ENCODE measurements at regions not wholly inside any gene's neighbourhood (a gene's known extent, or its start where the extent isn't known, plus 50 kb on each side); places are given as distances from the start of the nearest gene placed in this dataset.

- no peaks in the 10 kb centered on the region for H3K9me3 ChIP-seq (ENCODE audit: low read depth)
- no peak overlapping the region for H3K4me3 ChIP-seq
- no peak for DNase-seq (ENCODE audit: low read depth in 1 of 2, low spot score in 1 of 2)
- H3K36me3 ChIP-seq = no peaks in the 10 kb centered on the region
- no peaks in the 10 kb centered on the region for H3K27me3 ChIP-seq
- TF ChIP-seq CTCF (IDR thresholded peaks at IDR 0.05; ENCODE audit: low read depth, low read length) = no peak
- no peaks in the 10 kb centered on the region for H3K4me1 ChIP-seq (ENCODE audit: low read depth)
- H3K27ac ChIP-seq = no peak overlapping the region
Measured at GRCh38 chr20:24831232-24831631, 117.8 kb upstream of the CST7 start.

- H3K27me3 ChIP-seq = no peaks in the 10 kb centered on the region
- no peak for DNase-seq (ENCODE audit: low read depth in 1 of 2, low spot score in 1 of 2)
- TF ChIP-seq CTCF (IDR thresholded peaks at IDR 0.05; ENCODE audit: low read depth, low read length) = no peak
- no peak overlapping the region for H3K4me3 ChIP-seq
- peaks cover 10% of the 10 kb centered on the region for H3K4me1 ChIP-seq (ENCODE audit: low read depth)
- H3K27ac ChIP-seq = no peak overlapping the region
- H3K9me3 ChIP-seq (ENCODE audit: low read depth) = no peaks in the 10 kb centered on the region
- H3K36me3 ChIP-seq = no peaks in the 10 kb centered on the region
Measured at GRCh38 chr20:24832518-24832917, 116.6 kb upstream of the CST7 start.

- no peak for TF ChIP-seq CTCF (IDR thresholded peaks at IDR 0.05; ENCODE audit: low read depth, low read length)
- Histone ChIP-seq H3K27ac (no peak overlapping the region), H3K27me3 (no peaks in the 10 kb centered on the region), H3K4me3 (no peak overlapping the region), H3K36me3 (no peaks in the 10 kb centered on the region), H3K4me1 (ENCODE audit: low read depth) (peaks cover 10% of the 10 kb centered on the region), H3K9me3 (ENCODE audit: low read depth) (no peaks in the 10 kb centered on the region)
- no peak for DNase-seq (ENCODE audit: low read depth in 1 of 2, low spot score in 1 of 2)
Measured at GRCh38 chr20:24833592-24833991, 115.5 kb upstream of the CST7 start.

GRCh38 chr20:24834310-24834709 lies 114.8 kb upstream of the CST7 start:
- TF ChIP-seq CTCF (IDR thresholded peaks at IDR 0.05; ENCODE audit: low read depth, low read length) = no peak
- H3K36me3 ChIP-seq = no peaks in the 10 kb centered on the region
- no peaks in the 10 kb centered on the region for H3K27me3 ChIP-seq
- peaks cover 10% of the 10 kb centered on the region for H3K4me1 ChIP-seq (ENCODE audit: low read depth)
- H3K9me3 ChIP-seq (ENCODE audit: low read depth) = no peaks in the 10 kb centered on the region
- no peak overlapping the region for H3K4me3 ChIP-seq
- DNase-seq (ENCODE audit: low read depth in 1 of 2, low spot score in 1 of 2) = no peak
- H3K27ac ChIP-seq = no peak overlapping the region

GRCh38 chr20:24835195-24835594 lies 113.9 kb upstream of the CST7 start:
- Histone ChIP-seq H3K4me1 (ENCODE audit: low read depth) (peaks cover 10% of the 10 kb centered on the region), H3K27me3 (no peaks in the 10 kb centered on the region), H3K27ac (no peak overlapping the region), H3K4me3 (no peak overlapping the region), H3K36me3 (no peaks in the 10 kb centered on the region), H3K9me3 (ENCODE audit: low read depth) (no peaks in the 10 kb centered on the region)
- no peak for DNase-seq (ENCODE audit: low read depth in 1 of 2, low spot score in 1 of 2)
- TF ChIP-seq CTCF (IDR thresholded peaks at IDR 0.05; ENCODE audit: low read depth, low read length) = no peak

- TF ChIP-seq CTCF (IDR thresholded peaks at IDR 0.05; ENCODE audit: low read depth, low read length) = no peak
- no peaks in the 10 kb centered on the region for H3K36me3 ChIP-seq
- no peaks in the 10 kb centered on the region for H3K9me3 ChIP-seq (ENCODE audit: low read depth)
- DNase-seq (ENCODE audit: low read depth in 1 of 2, low spot score in 1 of 2) = no peak
- H3K27ac ChIP-seq = no peak overlapping the region
- no peaks in the 10 kb centered on the region for H3K27me3 ChIP-seq
- H3K4me3 ChIP-seq = no peak overlapping the region
- H3K4me1 ChIP-seq (ENCODE audit: low read depth) = peaks cover 10% of the 10 kb centered on the region
Measured at GRCh38 chr20:24836041-24836533, 113.0 kb upstream of the CST7 start.
